ENCODE measurements at regions not wholly inside any gene's neighbourhood (a gene's known extent, or its start where the extent isn't known, plus 50 kb on each side); places are given as distances from the start of the nearest gene placed in this dataset.

GRCh38 chr14:84442521-84442920 lies 1087.4 kb upstream of the FLRT2 start:
- BruUV-seq (replicated peaks) = no TSS peak
- dilution Hi-C loops (cut with MboI; ENCODE audit: extremely low pct_ligation_motif_present, low sequenced_read_pairs) = no loop called here
- Histone ChIP-seq H3K9ac (replicated peaks; ENCODE audit: extremely low read depth, insufficient read depth, low read length) (no peak overlapping the region), H3K36me3 (ENCODE audit: control insufficient read depth in 2 of 2, extremely low read depth in 1 of 2, insufficient read depth in 2 of 2, low read length in 2 of 2) (no peaks in the 10 kb centered on the region), H3K9me3 (replicated peaks; ENCODE audit: control insufficient read depth, insufficient read depth, low read length) (no peaks in the 10 kb centered on the region), H2AFZ (ENCODE audit: low read depth, low read length) (no peak overlapping the region), H3K9me1 (replicated peaks; ENCODE audit: control insufficient read depth, extremely low read depth, insufficient read depth, low read length) (peaks cover 4% of the 10 kb centered on the region), H4K20me1 (replicated peaks; ENCODE audit: control insufficient read depth, extremely low read depth, insufficient read depth, low read length) (no peaks in the 10 kb centered on the region), H3K4me2 (ENCODE audit: insufficient read depth, low read length) (peak overlapping the region; percentile 33), H3K27ac (ENCODE audit: insufficient read depth, low read depth, low read length) (peak overlapping the region; percentile 21), H3K4me1 (ENCODE audit: control insufficient read depth, extremely low read depth, insufficient read depth, low read length) (peaks cover 13% of the 10 kb centered on the region), H3K27me3 (ENCODE audit: control insufficient read depth in 2 of 2, insufficient read depth in 2 of 2, low read length in 2 of 2) (no peaks in the 10 kb centered on the region), H3K4me3 (replicated peaks in 1 of 3; ENCODE audit: insufficient read depth in 1 of 3, low read depth in 1 of 3, low read length in 3 of 3) (no peak overlapping the region), H3K79me2 (ENCODE audit: control insufficient read depth, insufficient read depth, low read length) (no peaks in the 10 kb centered on the region)
- DNase-seq (ENCODE audit: low read depth, low spot score) (peak; percentile 91), FAIRE-seq (peak; percentile 75)
- ChIA-PET CTCF (interaction anchor here (0.9 to 1.8 kb wide), 5 partner anchors 17 to 1142 kb away, joined by 4 to 8 read pairs (median 4); no protein-coding TSS in a partner anchor), POLR2A (interaction anchor here (0.8 to 1.0 kb wide), 2 partner anchors 1086 to 1088 kb away, joined by 3 to 6 read pairs; partner anchors contain the start of gene FLRT2)
- peak; percentile 11 for TF ChIP-seq FOS (IDR thresholded peaks at IDR 0.05; ENCODE audit: borderline replicate concordance, insufficient read depth, low read length)
- no peak for TF ChIP-seq EZH2 (IDR thresholded peaks at IDR 0.05; ENCODE audit: borderline replicate concordance, low read depth, low read length, severe bottlenecking)
- peak; percentile 35 for TF ChIP-seq JUN (IDR thresholded peaks at IDR 0.05; ENCODE audit: borderline replicate concordance, insufficient read depth, insufficient read length, low read depth)
- intact Hi-C loops (cut with micrococcal nuclease) = no loop called here

GRCh38 chr14:84445486-84445885 lies 1084.5 kb upstream of the FLRT2 start:
- no peak for TF ChIP-seq CTCF (IDR thresholded peaks at IDR 0.05; ENCODE audit: extremely low read depth in 1 of 2, insufficient read depth in 1 of 2, low read depth in 1 of 2, low read length in 2 of 2)
- TF ChIP-seq JUN (IDR thresholded peaks at IDR 0.05; ENCODE audit: borderline replicate concordance, insufficient read depth, insufficient read length, low read depth) = no peak
- no peak for TF ChIP-seq POLR2AphosphoS5 (IDR thresholded peaks at IDR 0.05; ENCODE audit: insufficient read depth, low read depth, low read length)
- TF ChIP-seq EZH2 (IDR thresholded peaks at IDR 0.05; ENCODE audit: borderline replicate concordance, low read depth, low read length, severe bottlenecking) = no peak
- TF ChIP-seq POLR2A (IDR thresholded peaks at IDR 0.05; ENCODE audit: low read depth, low read length) = no peak
- no peak for TF ChIP-seq GATA2 (IDR thresholded peaks at IDR 0.05; ENCODE audit: insufficient read depth, insufficient read length, low read depth, low read length)
- TF ChIP-seq MAX (IDR thresholded peaks at IDR 0.05; ENCODE audit: insufficient read depth, insufficient read length) = no peak
- no peak for TF ChIP-seq MYC (IDR thresholded peaks at IDR 0.05; ENCODE audit: low read depth, low read length)
- no peak for TF ChIP-seq FOS (IDR thresholded peaks at IDR 0.05; ENCODE audit: borderline replicate concordance, insufficient read depth, low read length)
- intact Hi-C loops (cut with micrococcal nuclease) (no loop called here), dilution Hi-C loops (cut with MboI; ENCODE audit: extremely low pct_ligation_motif_present, low sequenced_read_pairs) (no loop called here)
- H3K36me3 ChIP-seq (ENCODE audit: control insufficient read depth in 2 of 2, extremely low read depth in 1 of 2, insufficient read depth in 2 of 2, low read length in 2 of 2) = no peaks in the 10 kb centered on the region
- H3K9me1 ChIP-seq (replicated peaks; ENCODE audit: control insufficient read depth, extremely low read depth, insufficient read depth, low read length) = peaks cover 4% of the 10 kb centered on the region
- no peak for DNase-seq (ENCODE audit: low read depth, low spot score)
- BruUV-seq (replicated peaks) = no TSS peak
- no peaks in the 10 kb centered on the region for H3K9me3 ChIP-seq (replicated peaks; ENCODE audit: control insufficient read depth, insufficient read depth, low read length)
- H3K4me2 ChIP-seq (ENCODE audit: insufficient read depth, low read length) = no peak overlapping the region
- H3K4me3 ChIP-seq (replicated peaks in 1 of 3; ENCODE audit: insufficient read depth in 1 of 3, low read depth in 1 of 3, low read length in 3 of 3) = no peak overlapping the region
- FAIRE-seq = no peak
- H3K79me2 ChIP-seq (ENCODE audit: control insufficient read depth, insufficient read depth, low read length) = no peaks in the 10 kb centered on the region
- H3K4me1 ChIP-seq (ENCODE audit: control insufficient read depth, extremely low read depth, insufficient read depth, low read length) = peaks cover 13% of the 10 kb centered on the region
- POLR2A ChIA-PET = no interaction called here
- H3K27ac ChIP-seq (ENCODE audit: insufficient read depth, low read depth, low read length) = no peak overlapping the region
- no peaks in the 10 kb centered on the region for H3K27me3 ChIP-seq (ENCODE audit: control insufficient read depth in 2 of 2, insufficient read depth in 2 of 2, low read length in 2 of 2)
- no peak overlapping the region for H3K9ac ChIP-seq (replicated peaks; ENCODE audit: extremely low read depth, insufficient read depth, low read length)
- CTCF ChIA-PET = no interaction called here
- no peak overlapping the region for H2AFZ ChIP-seq (ENCODE audit: low read depth, low read length)
- H4K20me1 ChIP-seq (replicated peaks; ENCODE audit: control insufficient read depth, extremely low read depth, insufficient read depth, low read length) = no peaks in the 10 kb centered on the region
